Esophagus squamous epithelium (tissue), 5 donors: ENCODE measurements at regions not wholly inside any gene's neighbourhood (a gene's known extent, or its start where the extent isn't known, plus 50 kb on each side); places are given as distances from the start of the nearest gene placed in this dataset.

ENCODE experiments used
- DNase-seq: peaks from one replicate; lab custom pipeline; 2025; lab: John Stamatoyannopoulos, UW
- H3K27ac ChIP-seq, 4 donors: fragments of 200-600 bp; sonication (generic); one replicate each; pipeline ENCODE4 v1.5.1; 2016 to 2019; ENCODE audit warnings: mild to moderate bottlenecking in 1 of 4
- H3K27me3 ChIP-seq, 4 donors: fragments of 200-600 bp; sonication (generic); 1 replicate in 3 of 4; 2 replicates in 1 of 4; pipeline versions ENCODE4 v1.5.1 to v1.6.0; 2017 to 2021; ENCODE audit warnings: antibody characterized with exemption in 1 of 4
- H3K36me3 ChIP-seq, 3 donors: fragments of 200-600 bp; sonication (generic); one replicate each; pipeline ENCODE4 v1.5.1; 2016 to 2019
- H3K4me1 ChIP-seq, 3 donors: fragments of 200-600 bp; sonication (generic); one replicate each; pipeline ENCODE4 v1.5.1; 2017 to 2019
- H3K4me3 ChIP-seq, 4 donors: fragments of 200-600 bp; sonication (generic); 1 replicate in 3 of 4; 2 replicates in 1 of 4; pipeline ENCODE4 v1.5.1; 2016 to 2019; ENCODE audit warnings: mild to moderate bottlenecking in 2 of 4, moderate library complexity in 1 of 4
- H3K9me3 ChIP-seq, 3 donors: fragments of 200-600 bp; sonication (generic); one replicate each; pipeline ENCODE4 v1.5.1; 2016 to 2019
- CTCF ChIP-seq, 6 experiments: fragments of 450-650 bp in 4 of 6; fragments of 200-600 bp in 2 of 6; sonication (generic) in 2 of 6; IDR thresholded peaks; one replicate each; pipeline ENCODE4 v1.5.1; 2016 to 2019; ENCODE audit warnings: antibody characterized with exemption in 6 of 6, mild to moderate bottlenecking in 4 of 6, moderate library complexity in 4 of 6
- POLR2A ChIP-seq, 4 donors: fragments of 450-650 bp; IDR thresholded peaks; one replicate each; pipeline ENCODE4 v1.6.1; 2017; ENCODE audit warnings: antibody characterized with exemption in 4 of 4, mild to moderate bottlenecking in 4 of 4, moderate library complexity in 3 of 4
- WGBS, 2 donors: methylation state at CpG; one replicate each; pipeline ENCODE4 v1.1.5; 2018; 5-methylcytosine and 5-hydroxymethylcytosine counted together
- intact Hi-C: fragments of 100-400 bp; cut with DNase I; formaldehyde crosslinking; loops from one replicate; pipeline ENCODE4 v1.15.0; 2022
- donor health status: DM: yes; HTN: yes; CAD: no.

GRCh38 chr5:107211630-107212029 lies 459.1 kb downstream of the EFNA5 start:
- DNase-seq: no peak
- WGBS, 2 donors: 51 to 57% methylated on average over 3 of the region's 3 CpGs
- intact Hi-C loops: no loop called here
- no peaks in the 10 kb centered on the region for H3K27me3 ChIP-seq
- peaks cover 0 to 10% (median 0%) of the 10 kb centered on the region in 3 donors for H3K4me1 ChIP-seq
- no peaks in the 10 kb centered on the region for H3K9me3 ChIP-seq
- H3K36me3 ChIP-seq: no peaks in the 10 kb centered on the region
- no peak overlapping the region for H3K4me3 ChIP-seq
- no peak overlapping the region for H3K27ac ChIP-seq
- TF ChIP-seq POLR2A (IDR thresholded peaks at IDR 0.05) (no peak), CTCF (IDR thresholded peaks at IDR 0.05) (no peak)

DNA sequence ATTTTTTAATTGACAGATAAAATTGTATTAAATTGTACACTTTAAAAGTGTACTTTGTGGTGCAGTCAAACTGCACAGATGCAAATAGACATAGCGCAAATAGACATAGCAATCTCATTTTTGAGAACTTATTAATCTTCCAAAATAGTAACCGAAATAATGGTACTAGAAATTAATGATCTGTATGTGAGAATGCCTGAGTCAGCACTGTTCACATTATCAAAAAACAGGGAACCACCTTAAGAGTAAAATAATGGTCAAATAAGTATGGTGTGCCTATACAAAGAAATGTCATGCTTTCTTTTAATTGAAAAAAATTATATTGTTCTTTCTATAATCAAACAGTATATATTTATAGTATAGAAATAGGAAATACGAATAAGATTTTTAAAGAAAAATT lies 461.9 kb downstream of the EFNA5 start:
- Histone ChIP-seq H3K4me3 (no peak overlapping the region), H3K27ac (no peak overlapping the region), H3K27me3 (no peaks in the 10 kb centered on the region), H3K36me3 (no peaks in the 10 kb centered on the region), H3K9me3 (no peaks in the 10 kb centered on the region), H3K4me1 (no peaks in the 10 kb centered on the region)
- intact Hi-C loops: no loop called here
- no peak for DNase-seq
- no peak for TF ChIP-seq CTCF (IDR thresholded peaks at IDR 0.05)
- no peak for TF ChIP-seq POLR2A (IDR thresholded peaks at IDR 0.05)
- WGBS, 2 donors: 89 to 93% methylated on average over 3 of the region's 3 CpGs

- Histone ChIP-seq H3K36me3 (no peaks in the 10 kb centered on the region), H3K4me1 (no peaks in the 10 kb centered on the region), H3K4me3 (no peak overlapping the region), H3K27ac (no peak overlapping the region), H3K9me3 (no peaks in the 10 kb centered on the region), H3K27me3 (no peaks in the 10 kb centered on the region)
- no peak for DNase-seq
- WGBS, 2 donors: 68 to 72% methylated on average over 4 to 5 of the region's 5 CpGs
- no peak for TF ChIP-seq POLR2A (IDR thresholded peaks at IDR 0.05)
- TF ChIP-seq CTCF (IDR thresholded peaks at IDR 0.05): no peak
- intact Hi-C loops: no loop called here
Measured at GRCh38 chr5:107204413-107204812, 466.3 kb downstream of the EFNA5 start.

- H3K4me1 ChIP-seq: no peaks in the 10 kb centered on the region
- DNase-seq: no peak
- no peaks in the 10 kb centered on the region for H3K27me3 ChIP-seq
- no peak for TF ChIP-seq POLR2A (IDR thresholded peaks at IDR 0.05)
- no peak for TF ChIP-seq CTCF (IDR thresholded peaks at IDR 0.05)
- H3K27ac ChIP-seq: no peak overlapping the region
- 77 to 79% methylated on average over 4 of the region's 4 CpGs for WGBS, 2 donors
- no peaks in the 10 kb centered on the region for H3K9me3 ChIP-seq
- no peak overlapping the region for H3K4me3 ChIP-seq
- H3K36me3 ChIP-seq: no peaks in the 10 kb centered on the region
- intact Hi-C loops: no loop called here
Measured at GRCh38 chr5:107203243-107203642, 467.5 kb downstream of the EFNA5 start.

- intact Hi-C loops: no loop called here
- Histone ChIP-seq H3K9me3 (no peaks in the 10 kb centered on the region), H3K36me3 (no peaks in the 10 kb centered on the region), H3K4me1 (no peaks in the 10 kb centered on the region), H3K4me3 (no peak overlapping the region), H3K27me3 (no peaks in the 10 kb centered on the region), H3K27ac (no peak overlapping the region)
- whole genome bisulfite sequencing, 2 donors: 75 to 93% methylated on average over 4 of the region's 4 CpGs
- no peak for DNase-seq
- TF ChIP-seq CTCF (IDR thresholded peaks at IDR 0.05): no peak
- TF ChIP-seq POLR2A (IDR thresholded peaks at IDR 0.05): no peak
Measured at GRCh38 chr5:107199756-107200155, 471.0 kb downstream of the EFNA5 start.
